Psoas muscle (tissue), 7 donors: ENCODE measurements at regions not wholly inside any gene's neighbourhood (a gene's known extent, or its start where the extent isn't known, plus 50 kb on each side); places are given as distances from the start of the nearest gene placed in this dataset.

ENCODE experiments used
- ATAC-seq, 4 donors: fragments of 200-7000 bp; cut with Tn5 transposase; one replicate each; pipeline ENCODE4 v1.9.1; 2020; ENCODE audit warnings: moderate library complexity in 3 of 4, mild to moderate bottlenecking in 2 of 4
- DNase-seq, 2 donors: peaks; one replicate each; pipeline ENCODE4 v3.0.0-alpha.2; 2020
- H3K27ac ChIP-seq: fragments of 200-600 bp; one replicate; pipeline ENCODE4 v1.8.0; 2022
- H3K27me3 ChIP-seq, 3 donors: fragments of 200-600 bp in 1 of 3; one replicate each; pipeline versions ENCODE4 v1.6.1 to v1.8.0; 2013 to 2022; ENCODE audit warnings: low read length in 2 of 3, mild to moderate bottlenecking in 2 of 3, moderate library complexity in 1 of 3; ENCODE audit not compliant: insufficient read depth in 3 of 3
- H3K36me3 ChIP-seq, 2 donors: fragments of 200-600 bp in 1 of 2; one replicate each; pipeline versions ENCODE4 v1.6.1 to v1.8.0; 2013 to 2022; ENCODE audit warnings: low read depth in 1 of 2, mild to moderate bottlenecking in 1 of 2, moderate library complexity in 1 of 2; ENCODE audit not compliant: insufficient read depth in 1 of 2
- H3K4me1 ChIP-seq: fragments of 200-600 bp; one replicate; pipeline ENCODE4 v1.8.0; 2022
- H3K4me3 ChIP-seq: fragments of 200-600 bp; one replicate; pipeline ENCODE4 v1.8.0; 2022; ENCODE audit warnings: mild to moderate bottlenecking
- H3K9me3 ChIP-seq: fragments of 200-600 bp; one replicate; pipeline ENCODE4 v1.8.0; 2022
- WGBS, 3 donors: extraction: QIAGEN DNeasy Blood & Tissue Kit; methylation state at CpG; one replicate each; pipeline versions ENCODE4 v1.1.6 to v1.1.7; 2013; 5-methylcytosine and 5-hydroxymethylcytosine counted together
- intact Hi-C, 2 donors: fragments of 100-400 bp; cut with DNase I; formaldehyde crosslinking; loops; one replicate each; pipeline versions ENCODE4 v1.11.0 to v1.14.2; 2022
- TF ChIP-seq, protein P1 (sequence below): fragments of 200-600 bp; IDR thresholded peaks from one replicate; pipeline ENCODE4 v1.8.0; 2022; ENCODE audit warnings: antibody characterized with exemption
- donor health status: healthy with polysubstance abuse.
- donor health status: DM: no; HTN: no; CAD: no; lungs with moderate emphysema.
- donor health status: Bipolar disorder and iron deficiency.
- donor health status: healthy.
- donor health status: DM: yes; HTN: yes; CAD: no.
- donor health status: DM: no; HTN: no; CAD: no.
- donor health status: DM: yes; HTN: yes; CAD: no.

DNA sequence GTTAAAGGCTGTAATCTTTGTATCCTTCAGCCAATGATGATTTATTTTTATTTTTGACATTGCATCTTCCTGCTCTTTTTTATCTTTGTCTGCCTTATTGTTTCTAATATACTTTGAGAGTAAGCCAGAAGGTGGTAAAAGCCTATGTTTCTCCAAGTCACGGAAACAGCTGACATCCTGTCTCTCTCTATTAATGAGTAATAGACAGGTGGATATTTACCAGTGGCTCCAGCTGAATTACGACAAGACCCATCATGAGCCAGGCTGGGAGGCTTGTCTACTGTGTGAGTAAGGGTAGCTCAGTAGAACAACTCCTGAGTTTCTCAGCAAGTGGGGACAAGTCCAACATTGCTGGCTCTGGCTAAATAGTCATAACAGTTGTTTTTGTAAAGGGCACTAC, 166.6 kb downstream of the NDFIP2 start:
- H3K4me3 ChIP-seq: no peak overlapping the region
- DNase-seq (no peak), ATAC-seq (peak; percentile 86 to 90 (median 90))
- peaks cover 48% of the 10 kb centered on the region for H3K4me1 ChIP-seq
- no peaks in the 10 kb centered on the region for H3K36me3 ChIP-seq
- TF ChIP-seq, protein P1, sequence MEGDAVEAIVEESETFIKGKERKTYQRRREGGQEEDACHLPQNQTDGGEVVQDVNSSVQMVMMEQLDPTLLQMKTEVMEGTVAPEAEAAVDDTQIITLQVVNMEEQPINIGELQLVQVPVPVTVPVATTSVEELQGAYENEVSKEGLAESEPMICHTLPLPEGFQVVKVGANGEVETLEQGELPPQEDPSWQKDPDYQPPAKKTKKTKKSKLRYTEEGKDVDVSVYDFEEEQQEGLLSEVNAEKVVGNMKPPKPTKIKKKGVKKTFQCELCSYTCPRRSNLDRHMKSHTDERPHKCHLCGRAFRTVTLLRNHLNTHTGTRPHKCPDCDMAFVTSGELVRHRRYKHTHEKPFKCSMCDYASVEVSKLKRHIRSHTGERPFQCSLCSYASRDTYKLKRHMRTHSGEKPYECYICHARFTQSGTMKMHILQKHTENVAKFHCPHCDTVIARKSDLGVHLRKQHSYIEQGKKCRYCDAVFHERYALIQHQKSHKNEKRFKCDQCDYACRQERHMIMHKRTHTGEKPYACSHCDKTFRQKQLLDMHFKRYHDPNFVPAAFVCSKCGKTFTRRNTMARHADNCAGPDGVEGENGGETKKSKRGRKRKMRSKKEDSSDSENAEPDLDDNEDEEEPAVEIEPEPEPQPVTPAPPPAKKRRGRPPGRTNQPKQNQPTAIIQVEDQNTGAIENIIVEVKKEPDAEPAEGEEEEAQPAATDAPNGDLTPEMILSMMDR: no peak
- WGBS, 3 donors: 22 to 25% (median 23%) methylated on average over 2 of the region's 2 CpGs
- H3K27me3 ChIP-seq: no peaks in the 10 kb centered on the region
- intact Hi-C loops: no loop called here
- no peaks in the 10 kb centered on the region for H3K9me3 ChIP-seq
- H3K27ac ChIP-seq: peak overlapping the region; percentile 84

GRCh38 chr13:79646880-79647279, 165.9 kb downstream of the NDFIP2 start:
- 47 to 70% (median 57%) methylated on average over 2 of the region's 2 CpGs for WGBS, 3 donors
- Histone ChIP-seq H3K4me1 (peaks cover 48% of the 10 kb centered on the region), H3K36me3 (no peaks in the 10 kb centered on the region), H3K9me3 (no peaks in the 10 kb centered on the region), H3K4me3 (no peak overlapping the region), H3K27ac (peak overlapping the region; percentile 84), H3K27me3 (no peaks in the 10 kb centered on the region)
- TF ChIP-seq, protein P1: no peak
- ATAC-seq: peak; percentile 44 to 61 (median 54)
- intact Hi-C loops: no loop called here
- DNase-seq: no peak

- Histone ChIP-seq H3K27ac (peak overlapping the region; percentile 84), H3K36me3 (no peaks in the 10 kb centered on the region), H3K9me3 (no peaks in the 10 kb centered on the region), H3K27me3 (no peaks in the 10 kb centered on the region), H3K4me1 (peaks cover 53% of the 10 kb centered on the region), H3K4me3 (no peak overlapping the region)
- ATAC-seq: peak; percentile 36 to 63 (median 55)
- intact Hi-C loops: no loop called here
- DNase-seq: no peak
- TF ChIP-seq, protein P1: no peak
- 56 to 83% (median 82%) methylated on average over 3 of the region's 3 CpGs for WGBS, 3 donors
Measured at GRCh38 chr13:79645569-79645968, 164.6 kb downstream of the NDFIP2 start.

- Histone ChIP-seq H3K27me3 (no peaks in the 10 kb centered on the region), H3K36me3 (no peaks in the 10 kb centered on the region), H3K4me1 (peaks cover 32% of the 10 kb centered on the region), H3K27ac (no peak overlapping the region), H3K4me3 (no peak overlapping the region), H3K9me3 (no peaks in the 10 kb centered on the region)
- TF ChIP-seq, protein P1: no peak
- intact Hi-C loops: no loop called here
- ATAC-seq (no peak), DNase-seq (no peak)
- 77 to 85% (median 85%) methylated on average over 3 of the region's 3 CpGs for WGBS, 3 donors
Measured at GRCh38 chr13:79642596-79642995, 161.6 kb downstream of the NDFIP2 start.

DNA sequence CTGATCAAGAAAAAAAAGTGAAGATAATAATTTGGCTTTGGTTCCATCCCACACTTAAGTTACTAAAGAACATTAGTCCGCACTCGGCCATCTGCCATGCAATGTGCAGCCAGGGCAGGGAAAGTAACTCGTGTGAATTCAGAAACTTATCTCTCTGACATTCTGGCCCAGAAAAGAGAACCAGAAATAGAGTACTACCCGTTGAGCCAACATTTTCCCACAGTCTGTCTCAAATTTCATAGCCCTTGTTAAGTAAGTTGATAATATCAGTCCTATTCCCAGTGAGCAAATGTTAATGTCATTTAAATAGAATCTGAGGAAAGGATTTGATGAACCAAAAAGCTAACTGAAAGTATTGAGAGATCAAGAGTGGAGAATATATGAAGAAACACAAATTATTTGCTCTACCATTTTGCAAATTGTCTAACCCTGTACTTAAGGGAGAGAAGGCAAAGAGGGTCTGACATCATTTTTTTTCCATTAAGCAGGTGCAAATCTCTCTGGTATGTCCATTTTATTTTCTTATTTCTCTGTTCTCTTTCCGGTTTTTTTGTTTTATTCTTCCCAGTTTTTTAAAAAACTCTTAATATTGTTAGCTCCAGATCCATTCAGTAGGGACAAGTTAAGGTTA, 156.3 kb downstream of the NDFIP2 start:
- H3K27ac ChIP-seq: peak overlapping the region; percentile 76
- 14 to 18% (median 14%) methylated on average over 5 of the region's 5 CpGs for WGBS, 3 donors
- ATAC-seq (peak; percentile 91 to 99 (median 94)), DNase-seq (peak; percentile 44 to 84)
- H3K9me3 ChIP-seq: no peaks in the 10 kb centered on the region
- H3K4me3 ChIP-seq: peak overlapping the region; percentile 57
- TF ChIP-seq, protein P1: no peak
- peaks cover 21% of the 10 kb centered on the region for H3K4me1 ChIP-seq
- H3K27me3 ChIP-seq: no peaks in the 10 kb centered on the region
- no peaks in the 10 kb centered on the region for H3K36me3 ChIP-seq
- intact Hi-C loops: no loop called here
